HG03575 (cell line): ENCODE measurements at regions not wholly inside any gene's neighbourhood (a gene's known extent, or its start where the extent isn't known, plus 50 kb on each side); places are given as distances from the start of the nearest gene placed in this dataset.
"Not testable (repeated sequence)": the region's sequence is repeated elsewhere in the genome, so short reads cannot be mapped to it uniquely, and the experiment has no call there.

Experiments
- ATAC-seq: cut with Tn5 transposase; IDR thresholded peaks from one replicate; pipeline ENCODE4 v1.9.1; 2021; ENCODE audit not compliant: unreplicated experiment, insufficient number of reproducible peaks, low FRiP score; ENCODE audit errors: extremely low read depth

- ATAC-seq: not testable (repeated sequence)
Measured at GRCh38 chr1:68817505-68818210, 320.8 kb upstream of the DEPDC1 start.

- no peak for ATAC-seq
Measured at GRCh38 chr1:68819190-68819829, 322.4 kb upstream of the DEPDC1 start.

- no peak for ATAC-seq
Measured at GRCh38 chr1:68820151-68820550, 323.3 kb upstream of the DEPDC1 start.

- ATAC-seq: no peak
Measured at GRCh38 chr1:68826836-68827235, 330.0 kb upstream of the DEPDC1 start.

GRCh38 chr1:68827261-68827660 lies 330.4 kb upstream of the DEPDC1 start:
- ATAC-seq: no peak

GRCh38 chr1:68828013-68828412 lies 331.1 kb upstream of the DEPDC1 start:
- ATAC-seq: no peak

GRCh38 chr1:68831281-68831680 lies 334.4 kb upstream of the DEPDC1 start:
- ATAC-seq: no peak

- no peak for ATAC-seq
Measured at GRCh38 chr1:68848017-68848416, 351.1 kb upstream of the DEPDC1 start.

GRCh38 chr1:68868606-68869005 lies 371.7 kb upstream of the DEPDC1 start:
- no peak for ATAC-seq

- ATAC-seq: no peak
Measured at GRCh38 chr1:68873144-68873543, 376.3 kb upstream of the DEPDC1 start.

- ATAC-seq: not testable (repeated sequence)
Measured at GRCh38 chr1:68881330-68882194, 384.7 kb upstream of the DEPDC1 start.

- ATAC-seq: no peak
Measured at GRCh38 chr1:68889471-68889870, 392.6 kb upstream of the DEPDC1 start.

- ATAC-seq: no peak
Measured at GRCh38 chr1:68890736-68891135, 393.9 kb upstream of the DEPDC1 start.

GRCh38 chr1:68904477-68904876 lies 407.6 kb upstream of the DEPDC1 start:
- ATAC-seq: no peak

GRCh38 chr1:68906431-68906830 lies 409.5 kb upstream of the DEPDC1 start:
- no peak for ATAC-seq

- ATAC-seq: no peak
Measured at GRCh38 chr1:68907491-68907890, 410.6 kb upstream of the DEPDC1 start.

GRCh38 chr1:68908316-68908715 lies 411.4 kb upstream of the DEPDC1 start:
- no peak for ATAC-seq

- ATAC-seq: no peak
Measured at GRCh38 chr1:68916221-68916902, 419.5 kb upstream of the DEPDC1 start.

- no peak for ATAC-seq
Measured at GRCh38 chr1:68917456-68917855, 420.6 kb upstream of the DEPDC1 start.
